GM18502 (cell line): ENCODE measurements at regions not wholly inside any gene's neighbourhood (a gene's known extent, or its start where the extent isn't known, plus 50 kb on each side); places are given as distances from the start of the nearest gene placed in this dataset.
A peak's percentile ranks its signal among the peaks of the same experiment; 100 is the strongest.

Experiments
- ATAC-seq: cut with Tn5 transposase; IDR thresholded peaks from one replicate; pipeline ENCODE4 v1.9.1; 2021; ENCODE audit warnings: mild to moderate bottlenecking; ENCODE audit not compliant: unreplicated experiment, poor library complexity

DNA sequence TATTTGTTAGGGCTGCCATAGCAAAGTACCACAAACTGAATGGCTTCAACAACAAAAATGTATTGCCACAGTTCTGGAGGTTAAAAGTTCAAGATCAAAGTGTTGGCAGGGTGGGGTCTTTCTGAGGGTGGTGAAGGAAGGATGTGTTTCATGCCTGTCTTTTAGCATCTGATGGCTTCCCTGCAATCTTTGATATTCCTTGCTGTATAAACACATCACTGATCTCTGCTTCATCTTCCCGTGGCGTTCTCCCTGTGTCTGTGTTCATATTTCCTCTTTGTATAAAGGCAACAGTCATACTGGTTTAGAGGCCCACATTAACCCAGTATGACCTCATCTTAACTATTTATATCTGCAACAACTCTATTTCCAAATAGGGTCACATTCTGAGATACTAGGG lies 167.5 kb downstream of the BTG1 start:
- no peak for ATAC-seq

GRCh38 chr12:91975891-91976290 lies 169.8 kb downstream of the BTG1 start:
- no peak for ATAC-seq

DNA sequence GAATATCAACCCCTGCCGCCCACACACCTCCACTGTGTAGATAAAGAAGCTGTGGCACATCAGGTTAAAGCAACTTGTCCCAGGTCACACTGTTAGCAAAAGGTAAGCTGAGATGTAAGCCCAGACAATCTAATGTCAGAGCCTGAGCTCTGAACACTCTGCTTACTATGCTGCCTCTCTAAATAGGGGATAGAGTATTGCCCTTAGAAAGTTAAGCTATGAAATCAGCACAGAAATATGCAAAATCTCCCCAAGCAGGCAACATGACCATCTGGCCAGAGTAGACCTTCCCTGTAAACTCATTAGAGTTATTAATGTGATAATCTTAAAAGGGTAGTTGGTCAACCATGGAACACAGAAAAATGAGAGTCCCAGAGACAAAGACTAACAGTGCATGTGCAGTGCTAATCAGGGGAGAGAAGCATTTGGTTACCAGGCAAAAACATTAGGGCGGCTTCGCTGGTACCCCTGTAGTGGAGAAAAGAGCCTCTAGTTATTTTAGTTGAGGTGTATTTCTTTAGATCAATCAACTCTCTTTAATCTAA lies 171.0 kb downstream of the BTG1 start:
- no peak for ATAC-seq

GRCh38 chr12:91973813-91974212 lies 171.8 kb downstream of the BTG1 start:
- ATAC-seq, result no peak

- no peak for ATAC-seq
These were observed 172.8 kb downstream of the BTG1 start for GRCh38 chr12:91972896-91973295.

GRCh38 chr12:91968777-91969171 lies 176.9 kb downstream of the BTG1 start:
- no peak for ATAC-seq

- ATAC-seq, result no peak
These were observed 177.4 kb downstream of the BTG1 start for GRCh38 chr12:91968076-91968776.

DNA sequence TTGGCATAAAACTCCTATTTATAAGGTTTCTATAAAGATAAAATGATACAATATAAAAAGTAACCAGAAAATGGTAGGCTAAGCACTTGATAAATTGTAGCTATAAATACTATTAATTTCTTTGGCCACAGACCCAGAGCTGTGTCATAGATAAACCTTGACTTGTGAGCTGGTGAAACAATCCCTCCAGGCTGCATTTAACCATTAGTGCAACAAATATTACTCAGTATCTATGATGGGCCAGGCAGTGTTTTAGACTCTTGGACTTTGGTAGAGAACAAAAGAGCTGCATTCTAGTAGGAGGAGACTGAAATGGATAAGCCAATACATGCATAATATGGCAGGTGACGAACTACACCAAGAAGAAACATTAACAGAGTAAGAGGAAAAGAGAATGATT lies 178.1 kb downstream of the BTG1 start:
- no peak for ATAC-seq

DNA sequence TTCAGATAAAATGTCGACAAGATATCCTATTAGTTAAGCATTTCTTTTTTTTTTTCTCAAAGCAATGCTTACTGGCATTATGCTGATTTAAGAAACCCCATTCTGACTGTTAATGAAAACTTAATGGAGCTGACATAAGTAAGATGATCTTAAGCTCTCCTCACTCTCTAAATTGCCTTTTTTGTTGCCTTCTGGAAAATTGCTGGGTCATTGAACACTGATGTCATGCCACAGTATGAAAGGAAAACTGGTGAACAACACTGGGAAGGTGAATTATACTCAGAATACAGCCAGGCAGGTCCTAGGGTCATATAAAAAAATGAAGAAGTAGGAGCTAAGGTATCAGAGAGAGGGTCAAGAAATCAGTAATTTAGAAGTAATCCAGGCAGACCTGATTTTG lies 179.9 kb downstream of the BTG1 start:
- no peak for ATAC-seq

DNA sequence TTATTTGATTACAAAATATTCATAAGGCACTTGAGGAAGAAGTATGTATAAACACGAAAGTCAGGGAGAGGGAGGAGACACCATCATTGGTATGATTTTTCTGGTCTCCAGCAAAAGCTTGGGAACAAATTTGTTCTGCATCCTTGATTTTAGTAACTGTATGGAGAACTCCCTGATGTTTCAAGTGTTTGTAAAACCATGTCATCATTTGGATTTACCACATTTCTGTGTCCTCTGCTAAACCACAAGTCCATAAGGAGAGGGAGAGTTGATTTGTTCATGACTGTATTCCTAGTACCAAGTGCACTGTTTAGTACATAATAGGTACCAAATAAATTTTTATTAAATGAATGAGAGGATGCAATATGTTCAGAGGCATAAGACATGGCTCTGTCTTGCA lies 181.1 kb downstream of the BTG1 start:
- ATAC-seq, result no peak

DNA sequence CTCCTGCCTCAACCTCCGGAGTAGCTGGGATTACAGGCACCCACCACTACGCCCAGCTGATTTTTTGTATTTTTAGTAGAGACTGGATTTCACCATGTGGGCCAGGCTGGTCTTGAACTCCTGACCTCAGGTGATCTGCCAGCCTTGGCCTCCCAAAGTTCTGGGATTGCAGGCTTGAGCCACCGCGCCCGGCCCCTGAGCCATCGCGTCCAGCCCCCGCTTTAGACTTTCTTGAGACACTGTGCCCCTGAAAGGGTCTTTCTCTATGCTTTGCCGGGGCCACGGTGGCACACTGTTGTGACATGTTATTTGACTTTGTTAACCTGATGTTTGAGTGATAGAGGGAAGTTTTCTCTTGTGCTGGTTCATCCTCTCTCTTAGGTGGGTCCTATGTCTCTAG lies 186.4 kb downstream of the BTG1 start:
- no peak for ATAC-seq

DNA sequence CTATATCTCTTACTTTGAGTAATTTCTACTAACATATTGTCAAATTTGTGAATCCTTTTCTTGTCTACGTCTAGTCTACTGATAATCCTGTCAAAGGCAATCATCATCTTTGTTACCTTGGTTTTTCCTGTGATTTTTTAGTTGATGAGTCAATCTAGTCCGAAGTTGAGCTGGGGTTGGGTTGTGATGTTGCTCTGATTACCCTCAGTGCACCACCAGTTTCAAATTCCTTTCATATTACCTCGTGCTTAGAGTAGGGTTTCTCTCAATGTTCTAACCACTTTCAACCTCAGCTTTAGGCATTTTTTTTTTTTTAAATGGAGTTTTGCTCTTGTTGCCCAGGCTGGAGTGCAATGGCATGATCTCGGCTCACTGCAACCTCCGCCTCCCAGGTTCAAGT lies 186.8 kb downstream of the BTG1 start:
- no peak for ATAC-seq

DNA sequence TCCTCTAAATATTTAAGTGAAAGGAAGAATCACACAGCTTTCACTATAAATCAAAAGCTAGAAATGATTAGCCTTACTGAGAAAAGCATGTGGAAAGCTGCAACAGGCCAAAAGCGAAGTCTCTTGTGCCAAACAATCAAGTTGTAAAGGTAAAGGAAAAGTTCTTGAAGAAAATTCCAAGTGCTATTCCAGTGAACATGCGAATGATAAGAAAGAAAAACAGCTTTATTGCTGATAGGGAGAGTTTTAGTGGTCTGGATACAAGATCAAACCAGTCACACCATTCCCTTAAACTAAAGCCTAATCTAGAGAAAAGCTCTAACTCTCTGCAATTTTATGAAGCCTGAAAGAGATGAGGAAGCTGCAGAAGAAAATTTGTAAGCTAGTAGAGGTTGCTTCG lies 190.9 kb downstream of the BTG1 start:
- ATAC-seq, result no peak

- ATAC-seq, result no peak
These were observed 191.3 kb downstream of the BTG1 start for GRCh38 chr12:91954326-91954725.

GRCh38 chr12:91952916-91953315 lies 192.7 kb downstream of the BTG1 start:
- ATAC-seq, result no peak

- no peak for ATAC-seq
These were observed 194.1 kb downstream of the BTG1 start for GRCh38 chr12:91951571-91951970.

DNA sequence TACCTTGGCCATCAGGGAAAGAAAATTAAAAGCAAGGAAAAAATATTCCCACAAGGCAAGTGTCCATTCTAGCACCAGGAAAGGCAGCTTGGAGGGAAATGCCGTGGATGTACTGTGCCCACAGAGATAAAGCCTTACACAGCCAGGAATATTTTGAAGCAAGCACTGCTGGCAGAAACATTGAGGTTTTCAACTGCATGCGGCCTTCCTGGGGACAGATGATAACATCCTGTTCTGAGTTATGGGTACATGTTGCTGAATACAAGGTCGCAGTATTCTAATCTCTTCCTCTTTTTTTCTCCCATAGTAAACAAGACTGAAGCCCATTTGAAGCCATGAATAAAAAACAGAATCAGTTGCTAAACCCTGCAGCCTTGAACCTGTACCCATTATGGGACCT lies 197.1 kb downstream of the BTG1 start:
- no peak for ATAC-seq

- ATAC-seq, result peak; percentile 95
These were observed 198.2 kb downstream of the BTG1 start for GRCh38 chr12:91947459-91947858.

- no peak for ATAC-seq
These were observed 201.0 kb downstream of the BTG1 start for GRCh38 chr12:91944637-91945036.

DNA sequence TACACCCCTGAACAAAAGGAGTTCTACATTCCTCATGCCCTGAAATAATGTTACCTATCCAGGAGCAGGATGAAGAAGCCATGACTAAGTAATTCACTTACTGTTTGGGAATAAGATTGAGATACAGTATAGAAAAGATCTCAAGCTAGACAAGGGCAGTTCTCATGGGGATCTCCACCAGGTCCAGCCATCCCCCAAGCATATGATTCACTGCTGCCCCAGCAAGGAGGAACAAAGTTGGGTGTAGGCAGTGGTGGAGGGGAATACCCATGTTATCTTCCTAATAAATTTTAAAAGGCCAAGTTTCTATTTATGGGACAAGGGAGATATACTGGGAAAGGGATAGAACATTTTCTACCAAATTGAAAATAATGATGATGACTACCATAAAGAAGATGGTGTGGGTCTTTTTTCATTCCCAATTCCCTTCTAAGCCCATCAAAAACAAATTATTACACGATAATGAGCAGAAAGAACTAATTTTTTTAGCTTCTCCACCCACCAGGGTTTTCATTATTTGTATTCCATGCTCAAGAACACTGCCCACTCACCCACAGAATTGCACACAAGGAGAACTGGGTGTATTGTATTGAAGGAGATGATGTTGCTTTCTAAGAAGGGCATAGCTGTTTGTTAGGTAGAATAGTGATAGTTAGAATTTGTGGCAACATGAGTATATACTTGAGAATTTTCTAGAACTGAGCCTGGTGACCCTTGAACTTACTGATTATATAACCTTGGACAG lies 204.6 kb downstream of the BTG1 start:
- no peak for ATAC-seq

DNA sequence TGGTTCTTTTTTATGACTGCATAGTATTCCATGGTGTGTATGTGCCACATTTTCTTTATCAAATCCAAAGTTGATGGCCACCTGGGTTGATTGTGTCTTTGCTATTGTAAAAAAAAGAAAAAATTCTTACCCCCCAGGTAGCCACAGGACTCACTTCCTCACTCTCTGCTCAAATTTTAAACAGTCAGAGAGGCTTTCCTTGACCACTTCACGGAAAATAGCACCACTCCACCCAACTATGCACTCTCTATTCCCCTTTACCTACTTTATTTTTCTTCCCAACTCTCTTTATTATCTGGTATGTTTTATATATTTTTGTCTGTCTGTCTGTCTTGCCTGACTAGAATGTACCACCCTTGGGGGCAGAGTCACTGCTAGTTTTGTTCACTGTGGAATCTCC lies 205.3 kb downstream of the BTG1 start:
- no peak for ATAC-seq

DNA sequence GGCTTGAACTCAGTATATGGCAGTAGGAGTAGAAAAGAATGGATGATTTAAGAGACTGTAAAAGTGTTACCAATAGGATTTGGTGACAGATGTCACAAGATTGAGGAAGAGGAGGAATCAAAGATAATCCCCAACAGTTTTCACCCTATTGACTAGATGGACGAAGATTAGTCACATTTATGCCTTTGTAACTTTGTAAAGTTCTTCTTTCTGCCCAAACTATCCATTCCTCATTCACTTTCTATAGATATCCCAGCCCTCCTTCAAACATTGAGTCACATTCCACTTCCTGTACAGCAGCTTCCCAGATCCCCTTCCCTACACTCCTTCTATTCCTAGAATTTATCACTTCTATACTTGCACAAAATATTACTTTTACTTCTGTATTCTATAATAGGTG lies 207.9 kb downstream of the BTG1 start:
- ATAC-seq, result no peak
